GM19324 (cell line): ENCODE measurements at regions not wholly inside any gene's neighbourhood (a gene's known extent, or its start where the extent isn't known, plus 50 kb on each side); places are given as distances from the start of the nearest gene placed in this dataset.

Experiments
- ATAC-seq: cut with Tn5 transposase; IDR thresholded peaks from one replicate; pipeline ENCODE4 v1.9.1; 2021; ENCODE audit warnings: mild to moderate bottlenecking, moderate library complexity; ENCODE audit not compliant: unreplicated experiment, low FRiP score

DNA sequence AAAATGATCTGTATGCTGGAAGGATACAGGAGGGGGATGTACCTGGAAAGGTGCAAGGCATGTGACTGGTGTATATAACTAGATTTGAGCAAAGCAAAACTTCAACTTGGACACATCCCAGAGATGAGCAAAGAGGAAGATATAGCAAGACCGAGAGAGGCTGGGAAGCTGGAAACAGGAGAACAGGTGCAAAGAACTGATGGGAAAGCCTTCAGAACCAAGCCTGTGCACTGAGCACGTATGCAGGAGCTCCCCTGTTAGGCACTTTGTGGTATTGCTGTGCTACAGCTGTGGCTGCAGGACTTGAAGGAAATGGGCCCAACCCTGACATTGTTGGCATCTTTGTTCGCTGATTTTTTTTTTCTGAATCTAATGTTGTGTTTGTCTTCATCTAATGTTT is 120.7 kb upstream of the PWP1 start:
- no peak for ATAC-seq

DNA sequence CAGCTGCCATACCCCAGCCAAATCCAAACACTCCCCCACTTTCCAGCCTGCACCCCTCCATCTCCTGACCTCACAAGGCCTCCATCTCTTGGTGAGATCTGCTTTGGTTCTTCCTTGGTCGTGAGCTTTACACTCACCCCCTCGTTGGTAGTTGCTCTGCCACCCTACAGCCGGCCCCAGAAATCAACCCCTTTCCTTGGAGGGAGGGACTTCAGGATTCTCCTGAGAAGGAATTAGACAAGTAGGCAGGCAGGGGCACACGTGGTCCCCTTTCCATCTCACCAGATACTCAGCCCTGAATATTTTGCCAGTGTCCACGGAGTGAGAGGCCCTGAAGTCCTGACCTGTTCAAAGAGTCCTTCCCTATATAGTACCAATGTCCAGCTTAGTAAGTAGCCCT is 120.0 kb upstream of the PWP1 start:
- ATAC-seq = no peak

DNA sequence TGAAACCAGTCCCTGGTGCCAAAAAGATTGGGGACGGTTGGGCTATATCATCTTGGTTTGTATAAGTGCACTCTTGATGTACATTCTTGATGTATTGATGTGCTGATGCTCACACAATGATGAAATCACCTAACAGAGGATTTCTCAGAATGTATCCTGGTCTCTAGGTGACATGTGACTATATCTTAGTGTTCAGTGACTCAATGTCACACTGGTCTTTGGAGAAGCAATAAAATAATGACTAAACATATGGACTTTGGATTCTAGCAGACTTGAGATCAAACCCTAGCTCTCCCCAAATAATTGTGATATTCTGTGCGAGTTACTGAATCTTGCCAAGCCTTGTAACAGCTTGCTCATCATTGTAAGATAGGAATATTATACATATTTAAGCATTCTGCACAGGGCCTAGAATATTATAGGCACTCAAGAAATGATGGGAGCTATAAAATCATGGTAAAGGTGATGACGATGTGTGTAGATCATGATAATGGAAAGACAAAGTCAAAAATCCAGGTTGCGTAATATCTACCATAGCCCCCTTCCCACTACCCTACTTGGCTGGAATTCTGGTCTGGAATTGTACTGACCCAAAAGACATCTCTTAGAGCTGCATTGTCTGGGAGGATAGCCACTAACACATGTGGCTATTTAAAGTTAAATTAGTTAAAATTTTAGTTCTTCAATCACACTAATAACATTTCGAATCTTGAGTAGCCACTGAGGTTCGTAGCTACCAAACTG is 117.6 kb upstream of the PWP1 start:
- no peak for ATAC-seq

DNA sequence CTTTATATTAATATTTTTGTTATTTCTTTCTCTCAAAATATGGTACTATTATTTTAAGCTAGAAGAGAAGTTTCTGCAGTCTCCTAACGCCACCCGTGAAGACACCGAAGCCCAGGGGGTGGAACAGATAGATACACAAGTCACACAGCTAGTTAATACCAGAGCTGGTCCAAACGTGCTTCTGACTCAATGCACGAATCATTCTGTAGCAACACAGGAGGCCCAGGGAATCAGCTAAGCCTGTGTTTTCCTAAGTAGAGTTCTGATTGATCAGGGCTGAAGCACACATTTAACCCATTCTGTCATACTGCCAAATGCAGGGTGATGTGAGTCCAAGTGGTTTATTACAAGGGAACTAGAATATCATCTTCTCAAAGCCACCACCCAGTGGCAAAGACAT is 116.9 kb upstream of the PWP1 start:
- no peak for ATAC-seq

DNA sequence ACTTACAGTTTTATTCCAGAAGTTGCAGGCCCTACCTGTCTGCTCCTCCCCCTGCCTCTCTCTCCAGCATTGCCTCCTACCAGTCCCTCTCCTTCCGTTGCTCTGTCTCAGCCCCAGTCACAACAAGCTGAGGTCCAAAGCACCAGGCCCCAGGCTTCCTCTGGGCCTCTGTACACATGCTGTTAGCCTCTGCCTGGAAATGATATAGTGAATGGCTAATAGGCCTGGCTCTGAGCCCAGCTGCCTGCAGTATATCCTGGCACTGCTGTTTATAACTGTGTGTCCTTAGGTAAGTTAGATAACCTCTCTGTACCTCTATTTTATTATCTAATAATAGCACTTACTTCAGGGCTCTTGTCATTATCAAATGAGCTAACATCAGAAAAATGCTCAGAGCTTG is 114.9 kb upstream of the PWP1 start:
- no peak for ATAC-seq

DNA sequence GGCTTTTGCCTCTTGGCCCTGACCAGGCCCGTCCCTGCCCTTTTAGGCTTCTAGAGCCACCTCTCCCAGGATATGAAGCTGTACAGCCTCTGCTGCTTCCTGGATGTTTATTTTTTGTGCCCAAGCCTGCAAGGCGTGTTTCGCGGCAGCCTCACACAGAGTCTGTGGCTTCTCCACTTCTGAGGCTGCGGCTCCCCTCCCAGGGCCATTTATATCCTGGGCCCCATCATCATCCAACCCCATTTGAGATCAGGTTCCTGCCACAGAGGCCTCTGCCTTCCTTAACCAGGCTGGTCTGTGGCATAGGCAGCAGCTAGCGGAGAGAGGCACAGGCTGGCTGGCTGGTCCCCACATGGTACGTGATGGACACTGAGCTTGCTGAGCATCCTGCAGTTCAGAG is 114.1 kb upstream of the PWP1 start:
- no peak for ATAC-seq

DNA sequence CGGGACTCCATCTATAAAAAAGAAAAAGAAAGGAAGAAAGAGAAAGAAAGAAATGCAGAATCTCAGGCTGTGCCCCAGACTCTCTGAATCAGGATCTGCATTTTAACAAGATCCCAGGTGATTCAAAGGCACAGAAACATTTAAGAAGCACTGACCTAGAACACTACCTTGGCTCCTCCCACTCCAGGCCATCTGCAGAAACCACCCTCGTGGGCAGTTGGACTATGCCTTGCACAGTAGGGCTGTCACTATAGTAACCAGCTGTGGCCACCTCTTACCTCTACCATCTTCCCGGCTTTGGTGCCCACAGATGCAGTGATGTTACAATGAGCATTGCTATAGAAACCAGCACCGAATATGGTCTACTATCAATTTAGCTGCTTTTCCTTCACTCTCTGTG is 110.9 kb upstream of the PWP1 start:
- ATAC-seq = no peak

DNA sequence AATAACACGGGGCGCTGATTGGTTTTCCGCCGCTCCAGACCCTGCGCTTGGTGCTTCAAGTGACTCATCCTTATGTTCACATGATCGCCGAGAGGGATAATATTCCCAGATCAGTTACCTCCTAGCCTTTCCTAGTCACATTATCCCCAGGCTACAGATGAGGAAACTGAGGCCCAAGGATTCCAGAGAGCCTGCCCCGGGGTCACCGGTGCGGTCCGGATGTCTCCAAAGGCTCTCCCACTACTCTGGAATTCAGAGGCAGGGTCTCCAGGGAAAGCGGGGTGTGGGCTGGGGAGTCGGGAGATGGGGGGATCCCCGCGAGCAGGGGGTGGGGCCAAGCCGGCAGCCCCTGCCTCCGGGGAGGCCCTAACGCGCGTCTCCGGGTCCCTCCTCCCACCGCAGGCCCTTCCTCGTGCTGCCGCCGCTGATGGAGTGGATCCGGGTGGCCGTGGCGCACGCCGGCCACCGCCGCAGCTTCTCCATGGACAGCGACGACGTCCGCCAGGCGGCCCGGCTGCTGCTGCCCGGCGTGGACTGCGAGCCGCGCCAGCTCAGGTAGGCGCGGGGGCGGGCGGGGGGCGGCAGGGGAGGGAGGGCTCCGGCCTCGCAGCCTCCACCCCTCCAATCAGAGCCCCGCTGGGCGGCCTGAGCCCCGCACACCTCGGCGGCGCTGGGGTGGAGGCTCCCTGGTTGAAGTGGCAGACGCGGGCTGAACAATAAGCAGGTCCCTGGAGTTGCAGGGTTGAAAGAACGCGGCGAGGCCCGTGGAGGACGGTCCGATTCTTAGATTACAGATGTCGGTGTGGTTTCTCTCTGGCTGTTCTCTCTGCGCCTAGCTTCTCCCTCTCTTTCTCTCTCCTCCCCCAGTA is 104.6 kb upstream of the PWP1 start:
- ATAC-seq = no peak

DNA sequence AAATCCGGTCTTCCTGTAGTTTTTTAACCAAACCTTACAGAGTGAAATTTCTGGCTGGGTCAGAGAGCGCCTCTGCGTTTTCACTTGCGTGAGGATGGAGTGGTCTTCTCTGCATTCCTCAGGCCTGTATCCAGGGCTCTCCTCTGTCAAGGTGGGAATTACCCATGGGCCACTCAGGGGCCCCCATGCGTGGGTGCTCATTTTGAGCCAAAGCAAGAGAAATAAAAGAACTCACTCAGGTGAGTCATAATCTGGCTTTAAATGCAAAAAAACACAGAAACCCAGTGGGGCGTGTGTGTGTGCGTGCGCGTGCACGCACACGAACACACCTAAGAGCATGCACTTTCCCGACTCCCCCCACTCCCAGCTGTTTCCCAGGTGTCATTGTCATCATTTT is 104.0 kb upstream of the PWP1 start:
- no peak for ATAC-seq

DNA sequence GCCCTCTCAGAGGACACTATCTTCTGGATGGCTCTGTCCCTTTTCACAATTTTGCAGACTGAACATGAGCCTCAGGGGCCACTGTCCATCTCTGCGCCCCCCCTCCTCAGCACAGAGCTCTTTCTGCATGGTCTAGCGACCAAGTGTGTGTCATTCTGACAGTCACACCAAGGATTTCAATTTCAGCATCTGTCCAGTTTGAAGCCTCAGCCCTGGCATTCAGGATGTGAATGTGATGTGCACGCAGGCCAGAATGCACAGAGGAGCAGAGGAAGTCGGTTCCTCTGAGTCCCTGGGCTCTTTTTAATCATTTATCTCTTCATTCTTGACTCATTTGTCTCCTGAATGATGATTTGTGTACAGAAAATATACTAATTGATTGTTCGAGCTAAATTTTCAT is 102.0 kb upstream of the PWP1 start:
- ATAC-seq = no peak

DNA sequence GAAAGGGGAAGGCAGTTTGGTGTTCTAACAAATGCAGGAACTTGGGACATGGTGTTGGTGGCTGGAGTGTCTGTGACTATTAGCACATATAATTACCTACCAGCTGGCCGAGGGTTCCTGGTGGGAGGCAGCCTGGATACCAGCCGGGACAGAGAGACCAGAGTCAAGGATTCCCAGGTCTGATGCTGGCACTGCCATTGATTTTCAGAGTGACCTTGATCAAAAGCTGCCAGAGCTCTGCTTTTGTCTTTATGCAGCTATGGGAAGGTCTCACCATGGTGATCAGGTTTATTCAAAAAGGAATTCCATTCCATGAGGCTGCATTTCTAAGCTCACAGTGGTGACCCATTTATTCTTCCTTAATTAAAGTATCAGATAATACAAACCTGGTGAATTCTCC is 101.0 kb upstream of the PWP1 start:
- no peak for ATAC-seq

DNA sequence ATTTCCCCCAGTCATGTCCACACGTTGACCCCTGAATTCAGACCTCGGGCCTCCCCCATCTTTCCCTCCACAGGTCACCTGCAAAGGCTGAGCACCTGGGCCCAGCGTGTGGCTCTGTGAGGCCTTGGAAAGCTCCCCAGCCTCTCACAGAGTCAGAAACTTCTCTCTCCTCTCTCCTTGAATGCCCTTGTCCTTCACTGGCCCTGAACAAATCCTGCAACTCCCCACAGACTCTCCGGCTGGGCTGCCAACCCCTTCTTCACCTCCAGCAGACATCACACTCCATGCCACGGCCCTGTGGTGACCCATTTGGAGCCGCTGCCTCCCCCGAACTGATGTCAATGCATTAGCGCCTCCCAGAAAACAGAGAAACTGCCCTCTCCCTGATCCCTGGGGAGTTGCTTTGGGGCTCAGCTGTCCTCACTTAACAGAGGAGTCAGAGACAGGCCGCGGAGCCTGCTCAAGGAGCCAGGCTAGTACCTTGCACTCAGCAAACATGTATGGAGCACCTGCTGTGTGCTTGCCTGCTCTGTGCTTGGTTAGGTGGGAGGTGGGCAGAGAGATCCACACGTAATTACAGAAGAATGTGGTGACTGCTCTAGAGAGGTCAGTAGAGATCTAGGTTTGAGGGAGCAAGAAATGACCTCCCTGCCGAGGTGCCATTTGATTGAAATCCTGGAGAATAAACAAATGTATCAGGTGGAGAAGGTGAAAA is 99.2 kb upstream of the PWP1 start:
- ATAC-seq = no peak

DNA sequence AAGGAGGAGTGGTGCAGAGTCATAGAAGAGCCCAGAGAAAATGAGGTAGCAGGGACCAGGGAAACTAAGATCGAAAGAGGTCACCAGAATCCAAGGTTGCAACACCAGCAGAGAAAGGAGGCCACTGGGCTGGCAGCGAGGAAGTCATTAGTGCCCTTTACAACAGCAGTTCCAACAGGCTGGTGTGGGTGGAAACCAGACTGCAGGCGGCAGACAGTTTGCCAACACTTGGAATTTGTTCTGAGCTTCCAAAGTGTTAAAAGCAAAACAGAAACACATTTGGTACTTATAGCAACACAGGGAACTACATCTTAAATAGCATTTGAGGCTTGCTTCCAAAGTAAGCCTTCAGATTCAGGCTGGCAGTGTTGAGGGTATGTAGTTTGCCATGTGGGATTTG is 95.2 kb upstream of the PWP1 start:
- ATAC-seq = no peak

DNA sequence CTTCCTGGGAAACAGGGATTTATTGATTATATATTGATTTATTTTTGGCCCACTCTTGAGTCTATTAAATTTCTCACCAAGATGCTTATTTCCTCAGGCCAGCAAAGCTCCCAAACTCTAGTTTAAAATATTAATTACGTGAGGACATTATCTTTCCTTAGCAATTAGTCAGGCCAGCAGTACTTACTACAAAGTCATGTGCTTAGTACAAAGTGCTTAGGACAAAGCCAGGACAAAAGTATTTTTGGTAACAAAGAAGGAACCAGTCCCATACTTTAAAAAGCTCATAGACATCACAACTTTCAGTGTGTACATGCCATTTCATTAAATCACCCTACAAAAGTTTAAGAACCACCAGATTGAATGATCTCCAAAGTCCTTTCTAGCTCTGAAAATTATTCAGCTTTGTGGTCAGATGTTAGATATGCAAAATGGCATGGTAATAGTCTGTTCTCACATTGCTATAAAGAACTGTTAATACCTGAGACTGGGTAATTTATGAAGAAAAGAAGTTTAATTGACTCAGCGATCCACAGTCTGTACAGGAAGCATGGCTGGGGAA is 94.7 kb upstream of the PWP1 start:
- no peak for ATAC-seq

DNA sequence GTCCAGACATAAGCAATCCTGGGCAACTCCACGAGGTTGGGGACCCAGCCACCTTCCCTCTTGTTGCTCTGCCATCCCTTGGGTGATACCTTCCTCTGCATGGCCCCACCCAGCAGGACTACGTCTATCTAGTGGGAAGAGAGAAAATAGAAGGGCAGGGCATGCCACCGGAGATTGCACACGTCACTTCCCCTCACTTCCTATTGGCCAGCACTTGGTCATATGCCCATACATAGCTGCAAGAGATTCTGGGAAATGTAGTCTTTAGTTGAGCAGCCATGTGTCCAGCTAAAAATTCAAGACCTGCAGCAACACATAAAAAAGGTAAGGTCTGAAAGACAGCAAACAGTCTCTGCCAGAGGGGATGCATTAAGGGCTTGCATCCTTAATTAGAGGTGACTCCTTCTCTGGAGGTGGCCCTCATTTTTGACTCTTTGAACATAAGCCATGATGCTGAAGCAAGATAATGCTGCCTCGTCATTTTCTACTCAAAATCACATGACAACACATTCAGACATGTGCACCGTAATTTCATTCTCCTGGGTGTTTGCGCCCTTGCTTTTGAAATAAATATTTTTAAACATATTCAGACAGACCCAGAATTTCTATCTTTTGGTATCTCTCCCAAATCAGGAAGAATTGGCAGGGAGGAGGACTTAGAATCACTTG is 91.8 kb upstream of the PWP1 start:
- ATAC-seq = no peak

DNA sequence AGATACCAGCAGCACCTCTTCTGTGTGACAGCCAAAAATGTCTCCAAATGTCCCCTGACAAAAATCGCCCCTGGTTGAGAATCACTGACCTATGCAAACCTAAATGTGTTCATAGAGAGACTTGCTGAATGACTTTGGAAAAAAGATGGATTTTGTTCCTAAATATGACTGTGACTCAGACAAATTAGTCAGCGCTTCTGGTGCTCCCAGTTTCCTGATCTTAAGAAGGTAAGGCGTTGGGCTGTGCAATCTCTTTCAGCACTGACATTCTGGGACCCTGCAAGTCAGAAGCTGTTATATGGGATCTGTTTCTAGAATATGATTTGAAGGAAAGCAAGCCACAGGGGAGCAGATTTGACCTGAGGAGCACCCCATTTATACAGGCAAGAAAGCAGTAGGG is 90.6 kb upstream of the PWP1 start:
- ATAC-seq = no peak

DNA sequence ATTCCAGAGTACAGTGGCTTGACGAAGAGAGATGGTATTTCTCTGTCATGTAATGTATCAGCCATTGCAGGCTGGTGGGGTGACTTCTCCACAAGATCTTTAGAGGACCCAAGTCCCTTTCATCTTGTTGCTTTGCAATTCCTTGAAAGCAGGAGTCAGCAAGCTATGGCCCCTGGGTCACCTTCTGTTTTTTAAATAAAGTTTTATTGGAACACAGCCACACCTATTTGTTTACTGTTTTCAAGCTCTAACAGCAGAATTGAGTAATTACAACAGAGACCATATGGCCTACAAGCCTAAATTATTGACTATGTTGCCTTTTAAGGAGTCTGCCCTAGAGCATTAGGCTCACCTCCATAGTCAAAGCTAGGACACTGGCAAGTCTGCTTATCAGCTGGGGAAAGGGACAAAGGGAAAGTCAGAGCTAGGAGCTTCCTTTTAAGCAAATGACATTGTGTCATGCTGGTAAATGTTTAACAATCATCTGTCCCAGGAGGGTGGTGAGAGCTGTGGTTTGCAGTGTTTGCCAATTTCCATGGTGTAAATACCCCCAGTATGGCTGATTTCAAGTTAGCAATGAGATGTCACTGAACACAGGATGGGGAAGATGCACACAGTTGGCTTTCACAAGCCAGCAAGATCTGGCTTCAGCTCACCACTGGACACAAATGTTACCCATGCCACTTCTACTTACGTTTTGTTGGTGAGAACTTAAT is 87.7 kb upstream of the PWP1 start:
- peak; percentile 53 for ATAC-seq

DNA sequence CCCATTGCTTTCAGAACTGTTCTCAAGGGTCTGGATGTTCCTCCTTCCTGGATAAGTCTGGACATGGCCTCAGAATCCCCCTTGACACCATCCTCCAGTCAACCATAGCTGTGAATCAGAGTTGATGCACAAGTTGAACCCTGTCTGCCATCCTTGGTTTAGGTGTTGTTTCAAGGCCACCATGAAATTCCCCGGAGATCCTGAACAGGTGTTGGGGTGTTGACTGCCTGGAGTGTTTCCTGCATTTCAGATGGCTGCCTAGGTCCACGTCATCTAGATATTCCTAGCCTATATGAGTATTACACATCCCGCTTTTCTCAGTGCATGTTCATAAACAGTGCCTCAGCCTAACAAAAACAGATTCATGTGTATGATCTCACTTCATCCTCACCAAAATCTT is 86.7 kb upstream of the PWP1 start:
- no peak for ATAC-seq

DNA sequence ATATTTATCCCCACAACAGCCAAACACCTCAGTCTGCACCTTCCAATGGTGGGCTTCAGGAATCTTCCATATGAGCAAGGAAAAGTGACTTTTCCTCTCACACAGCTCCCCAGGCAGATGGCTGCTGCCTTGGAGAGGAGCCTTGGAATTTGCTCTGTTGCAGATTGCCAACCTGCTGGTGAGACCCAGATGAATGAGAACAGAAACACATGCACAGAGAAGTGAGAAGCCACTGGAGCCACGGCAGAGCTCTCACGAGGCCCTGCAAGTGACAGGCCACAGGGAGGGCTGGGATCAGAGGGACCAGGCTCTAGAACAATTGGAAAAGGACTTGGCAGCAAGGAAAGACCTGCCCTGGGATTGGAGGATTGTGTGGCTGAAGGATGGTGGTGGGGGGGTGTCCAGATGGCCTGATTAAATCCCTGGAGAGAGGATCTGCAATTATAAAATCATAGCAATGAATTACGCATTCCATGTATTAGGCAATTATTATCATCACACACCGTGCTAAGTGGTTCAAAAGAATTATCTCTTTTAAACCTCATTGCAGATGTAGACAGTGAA is 84.9 kb upstream of the PWP1 start:
- ATAC-seq = no peak

DNA sequence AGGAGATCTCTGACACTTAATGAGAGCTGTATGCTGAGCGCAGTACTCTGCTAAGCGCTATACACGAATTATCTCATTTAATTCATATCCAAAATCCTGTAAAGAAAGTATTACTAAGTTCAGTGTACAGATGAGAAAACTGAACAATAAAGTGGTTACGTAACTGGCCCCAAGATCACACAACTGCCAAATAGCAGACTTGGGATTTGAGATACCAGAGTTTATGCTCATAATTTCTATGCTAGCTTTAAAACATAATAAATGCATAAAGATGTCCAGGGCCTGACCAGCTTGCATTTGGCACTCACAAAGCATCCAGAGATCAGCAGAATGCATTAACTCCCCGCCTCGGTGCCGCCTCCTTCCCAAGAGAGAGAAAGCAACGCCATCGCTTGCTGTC is 83.2 kb upstream of the PWP1 start:
- no peak for ATAC-seq
